ENCODE measurements at regions not wholly inside any gene's neighbourhood (a gene's known extent, or its start where the extent isn't known, plus 50 kb on each side); places are given as distances from the start of the nearest gene placed in this dataset.
"Not testable (repeated sequence)": the region's sequence is repeated elsewhere in the genome, so short reads cannot be mapped to it uniquely, and the experiment has no call there.

GRCh38 chr15:92763459-92763858, 107.9 kb upstream of the FAM174B start:
- H3K27me3 ChIP-seq (ENCODE audit: control insufficient read depth in 2 of 2, insufficient read depth in 2 of 2, low read length in 2 of 2) = no peaks in the 10 kb centered on the region
- no peaks in the 10 kb centered on the region for H3K9me1 ChIP-seq (replicated peaks; ENCODE audit: control insufficient read depth, extremely low read depth, insufficient read depth, low read length)
- intact Hi-C loops (cut with micrococcal nuclease) = no loop called here
- no peaks in the 10 kb centered on the region for H3K36me3 ChIP-seq (ENCODE audit: control insufficient read depth in 2 of 2, extremely low read depth in 1 of 2, insufficient read depth in 2 of 2, low read length in 2 of 2)
- DNase-seq (ENCODE audit: low read depth, low spot score) (no peak), FAIRE-seq (no peak)
- no peaks in the 10 kb centered on the region for H4K20me1 ChIP-seq (replicated peaks; ENCODE audit: control insufficient read depth, extremely low read depth, insufficient read depth, low read length)
- no peak overlapping the region for H3K27ac ChIP-seq (ENCODE audit: insufficient read depth, low read depth, low read length)
- TF ChIP-seq EZH2 (IDR thresholded peaks at IDR 0.05; ENCODE audit: borderline replicate concordance, low read depth, low read length, severe bottlenecking) = no peak
- TF ChIP-seq JUN (IDR thresholded peaks at IDR 0.05; ENCODE audit: borderline replicate concordance, insufficient read depth, insufficient read length, low read depth) = no peak
- TF ChIP-seq MAX (IDR thresholded peaks at IDR 0.05; ENCODE audit: insufficient read depth, insufficient read length) = no peak
- no peak for TF ChIP-seq POLR2A (IDR thresholded peaks at IDR 0.05; ENCODE audit: low read depth, low read length)
- no peak for TF ChIP-seq CTCF (IDR thresholded peaks at IDR 0.05; ENCODE audit: extremely low read depth in 1 of 2, insufficient read depth in 1 of 2, low read depth in 1 of 2, low read length in 2 of 2)
- TF ChIP-seq FOS (IDR thresholded peaks at IDR 0.05; ENCODE audit: borderline replicate concordance, insufficient read depth, low read length) = no peak
- TF ChIP-seq POLR2AphosphoS5 (IDR thresholded peaks at IDR 0.05; ENCODE audit: insufficient read depth, low read depth, low read length) = no peak
- no peak for TF ChIP-seq GATA2 (IDR thresholded peaks at IDR 0.05; ENCODE audit: insufficient read depth, insufficient read length, low read depth, low read length)
- no peak for TF ChIP-seq MYC (IDR thresholded peaks at IDR 0.05; ENCODE audit: low read depth, low read length)
- no peaks in the 10 kb centered on the region for H3K4me1 ChIP-seq (ENCODE audit: control insufficient read depth, extremely low read depth, insufficient read depth, low read length)
- CTCF ChIA-PET = interaction anchor here (0.6 kb wide), 1 partner anchor 62 kb away, joined by 4 read pairs; no protein-coding TSS in a partner anchor
- dilution Hi-C loops (cut with MboI; ENCODE audit: extremely low pct_ligation_motif_present, low sequenced_read_pairs) = no loop called here
- H3K9me3 ChIP-seq (replicated peaks; ENCODE audit: control insufficient read depth, insufficient read depth, low read length) = no peaks in the 10 kb centered on the region
- no peak overlapping the region for H2AFZ ChIP-seq (ENCODE audit: low read depth, low read length)
- H3K4me2 ChIP-seq (ENCODE audit: insufficient read depth, low read length) = no peak overlapping the region
- no peak overlapping the region for H3K9ac ChIP-seq (replicated peaks; ENCODE audit: extremely low read depth, insufficient read depth, low read length)
- BruUV-seq (replicated peaks) = no TSS peak
- POLR2A ChIA-PET = no interaction called here
- no peaks in the 10 kb centered on the region for H3K79me2 ChIP-seq (ENCODE audit: control insufficient read depth, insufficient read depth, low read length)
- no peak overlapping the region for H3K4me3 ChIP-seq (replicated peaks in 1 of 3; ENCODE audit: insufficient read depth in 1 of 3, low read depth in 1 of 3, low read length in 3 of 3)

GRCh38 chr15:92768131-92768530, 112.6 kb upstream of the FAM174B start:
- CTCF ChIA-PET; H3K27ac ChIP-seq (ENCODE audit: insufficient read depth, low read depth, low read length); H3K4me3 ChIP-seq (replicated peaks in 1 of 3; ENCODE audit: insufficient read depth in 1 of 3, low read depth in 1 of 3, low read length in 3 of 3); H3K4me1 ChIP-seq (ENCODE audit: control insufficient read depth, extremely low read depth, insufficient read depth, low read length); intact Hi-C loops (cut with micrococcal nuclease); H3K79me2 ChIP-seq (ENCODE audit: control insufficient read depth, insufficient read depth, low read length); dilution Hi-C loops (cut with MboI; ENCODE audit: extremely low pct_ligation_motif_present, low sequenced_read_pairs); H3K9me1 ChIP-seq (replicated peaks; ENCODE audit: control insufficient read depth, extremely low read depth, insufficient read depth, low read length); H3K27me3 ChIP-seq (ENCODE audit: control insufficient read depth in 2 of 2, insufficient read depth in 2 of 2, low read length in 2 of 2); POLR2A ChIA-PET; H3K36me3 ChIP-seq (ENCODE audit: control insufficient read depth in 2 of 2, extremely low read depth in 1 of 2, insufficient read depth in 2 of 2, low read length in 2 of 2); BruUV-seq (replicated peaks); H4K20me1 ChIP-seq (replicated peaks; ENCODE audit: control insufficient read depth, extremely low read depth, insufficient read depth, low read length); H3K9me3 ChIP-seq (replicated peaks; ENCODE audit: control insufficient read depth, insufficient read depth, low read length); H2AFZ ChIP-seq (ENCODE audit: low read depth, low read length); H3K9ac ChIP-seq (replicated peaks; ENCODE audit: extremely low read depth, insufficient read depth, low read length); H3K4me2 ChIP-seq (ENCODE audit: insufficient read depth, low read length); DNase-seq (ENCODE audit: low read depth, low spot score); FAIRE-seq: not testable (repeated sequence)
